ENCODE measurements at regions not wholly inside any gene's neighbourhood (a gene's known extent, or its start where the extent isn't known, plus 50 kb on each side); places are given as distances from the start of the nearest gene placed in this dataset.
"Not testable (repeated sequence)": the region's sequence is repeated elsewhere in the genome, so short reads cannot be mapped to it uniquely, and the experiment has no call there.

GRCh38 chr15:39517122-39517855 lies 63.6 kb upstream of the THBS1 start:
- no peak for DNase-seq

GRCh38 chr15:39523968-39524367 lies 56.9 kb upstream of the THBS1 start:
- not testable (repeated sequence) for DNase-seq

- DNase-seq = no peak
Measured at GRCh38 chr15:39529457-39529856, 51.4 kb upstream of the THBS1 start.

GRCh38 chr15:39530480-39531342 lies 50.2 kb upstream of the THBS1 start:
- DNase-seq = no peak

Data from central memory CD4-positive, alpha-beta T cell (primary cell).